HG02678 (cell line): ENCODE measurements at regions not wholly inside any gene's neighbourhood (a gene's known extent, or its start where the extent isn't known, plus 50 kb on each side); places are given as distances from the start of the nearest gene placed in this dataset.
"Not testable (repeated sequence)": the region's sequence is repeated elsewhere in the genome, so short reads cannot be mapped to it uniquely, and the experiment has no call there.

Experiments used
- ATAC-seq: cut with Tn5 transposase; IDR thresholded peaks from one replicate; pipeline ENCODE4 v1.9.1; 2021; ENCODE audit warnings: mild to moderate bottlenecking, moderate library complexity; ENCODE audit not compliant: unreplicated experiment

DNA sequence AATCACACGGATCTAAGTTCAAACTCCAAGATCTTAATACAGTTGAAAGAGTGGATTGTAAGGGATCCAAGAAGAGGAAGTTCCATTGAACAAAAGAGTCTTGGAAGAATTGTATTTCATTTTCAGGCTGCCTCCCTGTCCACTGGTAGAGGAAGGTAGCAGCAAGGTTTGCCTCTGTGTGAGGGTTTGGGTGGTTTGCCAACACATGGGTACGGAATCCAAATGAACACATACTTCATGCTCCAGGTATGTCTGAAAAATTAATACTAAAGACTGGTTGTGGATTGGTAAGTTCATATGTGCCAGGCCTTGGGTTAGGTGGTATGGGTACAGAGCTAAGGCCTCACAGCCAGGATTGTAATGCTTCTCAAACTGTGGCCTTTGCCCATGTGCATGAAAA lies 523.6 kb upstream of the BOD1L1 start:
- ATAC-seq: no peak

GRCh38 chr4:14152834-14153519 lies 525.5 kb upstream of the BOD1L1 start:
- ATAC-seq: peak; percentile 78

GRCh38 chr4:14155803-14156202 lies 528.3 kb upstream of the BOD1L1 start:
- ATAC-seq: no peak

DNA sequence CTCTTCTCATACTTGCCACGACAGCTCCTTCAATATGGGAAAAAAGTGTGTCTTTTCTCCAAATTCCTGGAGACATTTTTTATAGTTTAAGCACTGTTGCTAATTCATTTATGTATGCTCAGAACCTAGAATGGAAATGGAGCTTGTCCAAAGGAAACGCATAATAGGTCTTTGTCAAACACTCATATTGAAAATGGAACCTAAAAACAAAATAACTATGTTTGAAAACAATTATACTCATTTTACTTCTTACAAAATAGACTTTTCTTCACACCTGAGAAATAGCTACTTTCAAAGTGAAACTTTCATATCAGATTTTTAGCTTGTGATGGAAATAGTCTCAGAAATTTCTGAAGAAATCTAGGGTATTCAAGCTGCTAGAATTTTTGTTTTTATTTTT lies 529.7 kb upstream of the BOD1L1 start:
- ATAC-seq: peak; percentile 47

DNA sequence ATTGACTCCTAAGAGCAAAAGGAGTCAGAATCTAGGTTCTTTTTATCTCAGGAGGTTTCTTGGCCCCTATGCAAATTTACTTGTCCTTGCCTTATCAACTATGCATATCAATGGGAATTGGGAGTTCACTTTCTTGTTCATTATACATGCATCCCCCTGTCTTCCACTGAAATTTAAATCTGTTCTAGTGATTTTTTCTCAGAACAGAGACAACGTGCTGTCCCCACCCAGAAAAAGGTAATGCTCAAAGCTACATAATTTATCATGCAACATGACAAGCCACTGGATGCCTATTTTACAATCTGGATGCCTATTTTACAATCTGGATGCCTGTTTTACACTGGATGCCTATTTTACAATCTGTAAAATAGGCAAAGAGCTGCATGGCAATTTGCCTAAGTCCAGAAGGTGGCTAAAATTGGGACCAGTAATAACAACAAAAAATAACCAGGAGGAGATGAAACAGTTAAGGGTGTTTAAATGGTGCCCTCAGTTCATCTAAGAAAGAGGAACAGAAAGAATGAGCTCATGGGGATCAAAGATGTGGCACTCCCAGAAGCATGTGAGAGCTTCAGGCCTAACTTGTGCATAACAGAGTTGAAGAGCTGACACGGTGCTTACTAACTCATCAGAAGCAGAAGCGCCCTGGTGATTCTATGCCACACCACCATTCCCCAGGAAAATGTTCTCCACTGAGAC lies 537.8 kb upstream of the BOD1L1 start:
- peak; percentile 100 for ATAC-seq

GRCh38 chr4:14167876-14168510 lies 540.5 kb upstream of the BOD1L1 start:
- ATAC-seq: no peak

GRCh38 chr4:14168919-14169318 lies 541.4 kb upstream of the BOD1L1 start:
- peak; percentile 50 for ATAC-seq

DNA sequence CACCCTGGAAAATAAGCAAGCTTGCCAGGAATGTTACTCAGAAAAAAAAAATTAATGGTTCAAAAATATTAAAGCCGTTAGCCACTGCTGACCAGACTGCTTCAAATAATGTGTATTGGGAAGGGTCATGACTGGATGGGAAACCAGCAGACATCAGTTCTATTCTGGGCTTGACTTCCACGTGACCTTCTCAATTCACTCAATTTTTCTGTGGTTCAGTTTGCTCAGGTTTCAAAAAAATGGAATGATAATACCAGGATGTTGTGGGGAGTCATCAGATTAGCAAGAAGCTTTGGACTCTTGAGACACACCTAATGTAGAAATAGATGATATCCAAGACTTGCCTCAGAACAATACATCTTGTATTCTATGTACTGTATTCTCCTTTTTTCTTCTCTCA lies 541.9 kb upstream of the BOD1L1 start:
- no peak for ATAC-seq

DNA sequence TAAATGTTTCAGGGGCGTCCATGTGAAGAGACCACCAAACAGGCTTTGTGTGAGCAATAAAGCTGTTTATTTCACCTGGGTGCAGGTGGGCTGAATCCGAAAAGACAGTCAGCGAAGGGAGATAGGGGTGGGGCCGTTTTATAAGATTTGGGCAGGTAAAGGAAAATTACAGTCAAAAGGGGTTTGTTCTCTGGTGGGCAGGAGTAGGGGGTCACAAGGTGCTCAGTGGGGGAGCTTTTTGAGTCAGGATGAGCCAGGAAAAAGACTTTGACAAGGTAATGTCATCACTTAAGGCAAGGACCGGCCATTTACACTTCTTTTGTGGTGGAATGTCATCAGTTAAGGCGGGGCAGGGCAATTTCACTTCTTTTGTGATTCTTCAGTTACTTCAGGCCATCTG lies 542.4 kb upstream of the BOD1L1 start:
- not testable (repeated sequence) for ATAC-seq

DNA sequence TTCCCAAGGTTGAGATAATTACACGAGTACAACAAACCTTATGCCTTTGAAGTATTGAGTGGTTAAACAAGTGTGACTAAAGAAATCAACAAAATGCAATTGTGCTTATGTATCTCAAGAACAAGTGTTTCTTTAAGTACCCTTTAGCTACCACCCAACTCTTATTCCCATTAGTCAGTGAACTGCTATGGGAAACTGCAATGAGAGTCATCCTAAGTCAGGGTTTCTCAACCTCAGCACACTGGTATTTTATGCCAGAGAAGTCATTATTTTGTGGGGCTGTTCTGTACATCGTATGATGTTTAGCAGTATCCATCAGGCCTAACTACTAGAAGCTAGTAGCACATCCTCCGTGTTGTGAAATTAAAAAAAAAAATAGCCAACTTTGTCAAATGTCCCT lies 549.1 kb upstream of the BOD1L1 start:
- ATAC-seq: no peak

- peak; percentile 92 for ATAC-seq
Observed at GRCh38 chr4:14177987-14178386, 550.5 kb upstream of the BOD1L1 start.

- ATAC-seq: peak; percentile 68
Observed at GRCh38 chr4:14178421-14178820, 550.9 kb upstream of the BOD1L1 start.

DNA sequence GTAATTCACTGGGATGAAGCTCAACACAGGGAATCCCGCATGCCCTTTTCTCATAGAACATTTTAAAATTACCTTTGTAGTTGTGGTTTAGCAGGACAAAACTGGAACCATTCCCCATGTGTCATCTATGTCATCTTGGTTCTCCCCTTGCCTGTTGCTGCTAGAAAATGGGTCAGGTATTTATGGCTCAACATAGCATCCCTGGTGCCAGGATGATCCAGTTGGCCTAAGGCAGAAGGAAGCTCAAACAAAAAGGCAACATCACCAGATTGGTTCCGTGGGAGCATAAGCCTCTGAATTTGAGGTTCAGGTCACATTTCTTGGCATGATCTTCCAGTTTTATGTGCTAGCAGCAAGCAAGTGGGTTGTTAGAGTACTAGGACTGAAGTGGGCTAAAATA lies 552.6 kb upstream of the BOD1L1 start:
- ATAC-seq: no peak

DNA sequence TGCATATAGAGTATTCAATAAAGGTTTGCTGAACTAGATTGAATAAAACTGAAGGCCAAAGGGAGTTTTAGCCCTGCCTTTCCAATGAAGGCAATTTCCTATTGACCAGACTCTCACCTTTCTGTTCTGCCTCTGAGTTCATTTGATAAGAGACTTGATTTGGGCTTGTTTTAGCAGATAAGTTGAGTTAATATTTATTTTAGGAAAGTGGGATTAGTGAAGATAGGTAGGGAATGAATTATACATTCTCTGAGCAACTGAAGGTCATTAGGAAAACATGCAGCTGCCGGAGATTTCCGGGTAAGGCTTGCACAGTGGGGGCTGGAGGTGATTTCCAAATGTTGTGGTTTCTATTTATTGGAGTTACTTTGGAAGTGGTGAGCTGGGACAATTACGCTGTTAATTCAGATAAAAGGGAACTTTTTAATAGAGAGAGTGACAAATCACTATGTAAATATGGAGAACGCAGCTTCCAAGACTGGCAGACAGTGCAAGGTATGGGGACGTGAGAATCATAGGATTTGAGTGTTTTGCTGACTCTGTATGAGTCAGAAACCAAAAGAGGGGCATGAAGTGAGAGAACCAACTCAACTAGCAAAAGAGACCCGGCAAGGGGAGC lies 553.6 kb upstream of the BOD1L1 start:
- ATAC-seq: no peak

DNA sequence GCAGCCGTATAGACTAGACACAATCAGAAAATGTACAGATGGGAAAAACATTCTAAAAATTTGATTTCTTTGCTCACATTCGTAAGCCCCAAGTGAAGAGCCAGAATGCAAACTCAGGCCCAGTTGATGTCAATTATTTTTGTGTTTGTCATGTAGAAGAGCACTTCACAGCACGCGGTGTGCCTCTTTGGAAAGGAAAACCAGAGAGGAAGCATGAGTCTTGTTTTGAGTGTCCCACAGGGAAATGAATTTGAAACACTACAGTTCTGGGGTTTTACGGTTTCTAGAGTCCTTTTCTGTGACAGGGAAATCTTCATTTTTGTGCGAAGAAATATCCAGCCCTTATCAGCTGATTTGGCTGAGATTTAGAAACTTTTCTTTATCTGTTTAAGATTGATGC lies 554.6 kb upstream of the BOD1L1 start:
- no peak for ATAC-seq

GRCh38 chr4:14184265-14184664 lies 556.7 kb upstream of the BOD1L1 start:
- no peak for ATAC-seq

- ATAC-seq: no peak
Observed at GRCh38 chr4:14184767-14185166, 557.2 kb upstream of the BOD1L1 start.

DNA sequence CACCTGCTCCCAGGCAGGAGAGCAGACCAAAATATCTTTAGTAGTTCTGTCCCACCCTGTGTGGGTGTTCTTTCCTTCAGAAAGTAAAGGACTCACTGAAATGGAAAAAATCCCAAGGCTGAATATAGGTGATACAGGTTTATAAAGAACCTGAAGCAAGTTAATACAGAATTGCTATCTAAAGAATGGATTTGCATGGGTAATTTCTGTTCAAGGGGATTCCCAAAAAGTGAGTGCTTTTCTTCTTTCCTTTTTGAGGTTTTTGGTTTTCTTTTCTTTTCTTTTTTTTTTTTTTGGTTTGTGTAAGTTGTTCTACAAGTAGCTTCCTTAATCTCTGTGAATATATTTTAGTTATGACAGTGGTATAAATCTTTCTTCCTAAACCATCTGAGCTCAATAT lies 560.7 kb upstream of the BOD1L1 start:
- no peak for ATAC-seq

DNA sequence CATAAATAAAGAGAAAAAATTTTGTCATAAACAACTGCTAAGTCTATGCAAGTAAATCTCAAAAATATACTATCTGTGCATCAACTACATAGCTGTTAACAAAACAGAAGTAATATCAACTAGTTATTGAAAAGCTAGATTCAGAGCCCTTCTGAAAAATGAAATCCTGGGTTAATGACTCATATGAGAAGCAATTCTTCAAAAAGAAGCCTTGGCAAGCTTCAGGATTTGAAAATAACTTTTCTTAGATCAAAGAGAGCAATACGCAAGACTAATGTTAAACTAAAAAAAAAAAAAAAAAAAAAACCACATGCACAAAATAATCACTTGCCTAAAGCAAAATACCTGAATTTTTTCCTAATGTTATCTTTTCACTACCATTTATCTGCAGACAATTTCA lies 566.1 kb upstream of the BOD1L1 start:
- no peak for ATAC-seq

GRCh38 chr4:14196131-14196530 lies 568.6 kb upstream of the BOD1L1 start:
- no peak for ATAC-seq

- no peak for ATAC-seq
Observed at GRCh38 chr4:14215116-14215770, 587.7 kb upstream of the BOD1L1 start.
